ENCODE measurements at regions not wholly inside any gene's neighbourhood (a gene's known extent, or its start where the extent isn't known, plus 50 kb on each side); places are given as distances from the start of the nearest gene placed in this dataset.
"Not testable (repeated sequence)": the region's sequence is repeated elsewhere in the genome, so short reads cannot be mapped to it uniquely, and the experiment has no call there.

- H3K9me3 ChIP-seq = no peaks in the 10 kb centered on the region
- TF ChIP-seq CTCF (IDR thresholded peaks at IDR 0.05) (no peak), POLR2A (IDR thresholded peaks at IDR 0.05) (no peak)
- 90 to 94% methylated on average over 2 of the region's 2 CpGs for WGBS, 2 donors
- no peaks in the 10 kb centered on the region for H3K27me3 ChIP-seq
- no peak for DNase-seq
- no peak overlapping the region for H3K27ac ChIP-seq
- no peaks in the 10 kb centered on the region for H3K36me3 ChIP-seq
- no peak overlapping the region for H3K4me3 ChIP-seq (replicated peaks in 1 of 3)
- intact Hi-C loops (cut with DNase I) = no loop called here
- H3K4me1 ChIP-seq = no peaks in the 10 kb centered on the region
These were observed 616.0 kb upstream of the IGFBP7 start for GRCh38 chr4:57726154-57726553.

GRCh38 chr4:57719456-57719855 lies 609.3 kb upstream of the IGFBP7 start:
- H3K4me1 ChIP-seq = no peaks in the 10 kb centered on the region
- no peak for DNase-seq
- intact Hi-C loops (cut with DNase I) = no loop called here
- TF ChIP-seq CTCF (IDR thresholded peaks at IDR 0.05) = no peak
- TF ChIP-seq POLR2A (IDR thresholded peaks at IDR 0.05) = no peak
- H3K36me3 ChIP-seq = no peaks in the 10 kb centered on the region
- no peaks in the 10 kb centered on the region for H3K27me3 ChIP-seq
- H3K27ac ChIP-seq = no peak overlapping the region
- H3K4me3 ChIP-seq (replicated peaks in 1 of 3) = no peak overlapping the region
- WGBS, 2 donors = 45 to 46% methylated on average over 2 of the region's 2 CpGs
- H3K9me3 ChIP-seq = no peaks in the 10 kb centered on the region

GRCh38 chr4:57714313-57714712 lies 604.1 kb upstream of the IGFBP7 start:
- H3K9me3 ChIP-seq; DNase-seq; H3K4me3 ChIP-seq (replicated peaks in 1 of 3); H3K27me3 ChIP-seq; intact Hi-C loops (cut with DNase I); H3K4me1 ChIP-seq; H3K27ac ChIP-seq; H3K36me3 ChIP-seq: not testable (repeated sequence)
- WGBS, 2 donors = 89 to 94% methylated on average over 9 to 10 of the region's 10 CpGs

GRCh38 chr4:57710053-57710452 lies 599.9 kb upstream of the IGFBP7 start:
- 71 to 83% methylated on average over 2 of the region's 2 CpGs for WGBS, 2 donors
- intact Hi-C loops (cut with DNase I) = no loop called here
- Histone ChIP-seq H3K36me3 (no peaks in the 10 kb centered on the region), H3K9me3 (no peaks in the 10 kb centered on the region), H3K27ac (no peak overlapping the region), H3K4me1 (no peaks in the 10 kb centered on the region), H3K4me3 (replicated peaks in 1 of 3) (no peak overlapping the region), H3K27me3 (no peaks in the 10 kb centered on the region)
- no peak for TF ChIP-seq POLR2A (IDR thresholded peaks at IDR 0.05)
- TF ChIP-seq CTCF (IDR thresholded peaks at IDR 0.05) = no peak
- DNase-seq = no peak

- intact Hi-C loops (cut with DNase I) = no loop called here
- Histone ChIP-seq H3K9me3 (no peaks in the 10 kb centered on the region), H3K27me3 (no peaks in the 10 kb centered on the region), H3K4me1 (no peaks in the 10 kb centered on the region), H3K36me3 (no peaks in the 10 kb centered on the region), H3K4me3 (replicated peaks in 1 of 3) (no peak overlapping the region), H3K27ac (no peak overlapping the region)
- no peak for DNase-seq
- WGBS, 2 donors = 95 to 98% methylated on average over 1 of the region's 1 CpG
- TF ChIP-seq POLR2A (IDR thresholded peaks at IDR 0.05) (no peak), CTCF (IDR thresholded peaks at IDR 0.05) (no peak)
These were observed 581.2 kb upstream of the IGFBP7 start for GRCh38 chr4:57691370-57691769.

GRCh38 chr4:57689693-57690205 lies 579.6 kb upstream of the IGFBP7 start:
- WGBS, 2 donors = 32 to 36% methylated on average over 2 of the region's 2 CpGs
- intact Hi-C loops (cut with DNase I) = no loop called here
- no peak overlapping the region for H3K4me3 ChIP-seq (replicated peaks in 1 of 3)

More at GRCh38 chr4:57689693-57690205, 579.6 kb upstream of the IGFBP7 start:
- DNase-seq = no peak
- Histone ChIP-seq H3K36me3 (no peaks in the 10 kb centered on the region), H3K27ac (no peak overlapping the region), H3K4me1 (no peaks in the 10 kb centered on the region), H3K27me3 (no peaks in the 10 kb centered on the region), H3K9me3 (no peaks in the 10 kb centered on the region)
- TF ChIP-seq POLR2A (IDR thresholded peaks at IDR 0.05) = no peak
- TF ChIP-seq CTCF (IDR thresholded peaks at IDR 0.05) = no peak
